Stomach smooth muscle (tissue), 2 donors: ENCODE measurements at regions not wholly inside any gene's neighbourhood (a gene's known extent, or its start where the extent isn't known, plus 50 kb on each side); places are given as distances from the start of the nearest gene placed in this dataset.

Experiments used
- H3K27ac ChIP-seq: one replicate; pipeline ENCODE4 v1.7.0; 2013; ENCODE audit warnings: mild to moderate bottlenecking, low read length, inconsistent platforms
- H3K27me3 ChIP-seq, 2 donors: one replicate each; pipeline ENCODE4 v1.7.0; 2013; ENCODE audit warnings: low read length in 2 of 2; ENCODE audit not compliant: insufficient read depth in 2 of 2, control insufficient read depth in 1 of 2
- H3K36me3 ChIP-seq, 2 donors: one replicate each; pipeline ENCODE4 v1.7.0; 2013; ENCODE audit warnings: low read length in 2 of 2; ENCODE audit not compliant: control insufficient read depth in 2 of 2, insufficient read depth in 2 of 2
- H3K4me1 ChIP-seq: one replicate; pipeline ENCODE4 v1.7.0; 2013; ENCODE audit warnings: low read length; ENCODE audit not compliant: control insufficient read depth, insufficient read depth
- H3K4me3 ChIP-seq, 2 donors: one replicate each; pipeline ENCODE4 v1.7.0; 2013; ENCODE audit warnings: low read length in 2 of 2
- H3K9ac ChIP-seq, 2 donors: one replicate each; pipeline ENCODE4 v1.7.0; 2013; ENCODE audit warnings: low read length in 2 of 2, mild to moderate bottlenecking in 1 of 2
- H3K9me3 ChIP-seq, 2 donors: one replicate each; pipeline ENCODE4 v1.7.0; 2013; ENCODE audit warnings: low read length in 2 of 2; ENCODE audit not compliant: control insufficient read depth in 2 of 2
- donor health status: healthy.
- donor health status: Pancreatic carcinoma.

DNA sequence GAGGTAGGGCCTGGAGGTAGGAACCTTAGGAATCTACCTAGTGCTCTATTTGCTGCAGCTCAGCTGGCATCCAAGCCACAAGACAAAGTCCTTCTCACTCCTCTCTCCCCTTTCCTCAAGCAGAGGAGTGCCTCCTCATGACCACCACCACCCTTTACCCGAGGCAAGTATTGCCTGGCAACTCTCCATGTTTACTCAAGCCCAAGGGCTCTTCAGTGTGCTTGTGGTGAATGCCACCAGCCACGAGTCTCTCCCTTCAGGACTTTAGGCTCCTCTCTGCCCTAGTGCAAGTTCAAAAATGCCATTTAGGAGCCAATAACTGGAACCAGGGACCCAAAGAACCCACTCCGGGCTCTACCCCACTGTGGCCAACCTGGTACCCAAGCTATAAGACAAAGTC lies 514.5 kb upstream of the RGMB start:
- H3K9ac ChIP-seq, result no peak overlapping the region
- H3K27me3 ChIP-seq, result no peaks in the 10 kb centered on the region
- no peak overlapping the region for H3K27ac ChIP-seq
- no peaks in the 10 kb centered on the region for H3K4me1 ChIP-seq
- H3K4me3 ChIP-seq, result no peak overlapping the region
- no peaks in the 10 kb centered on the region for H3K9me3 ChIP-seq
- no peaks in the 10 kb centered on the region for H3K36me3 ChIP-seq

DNA sequence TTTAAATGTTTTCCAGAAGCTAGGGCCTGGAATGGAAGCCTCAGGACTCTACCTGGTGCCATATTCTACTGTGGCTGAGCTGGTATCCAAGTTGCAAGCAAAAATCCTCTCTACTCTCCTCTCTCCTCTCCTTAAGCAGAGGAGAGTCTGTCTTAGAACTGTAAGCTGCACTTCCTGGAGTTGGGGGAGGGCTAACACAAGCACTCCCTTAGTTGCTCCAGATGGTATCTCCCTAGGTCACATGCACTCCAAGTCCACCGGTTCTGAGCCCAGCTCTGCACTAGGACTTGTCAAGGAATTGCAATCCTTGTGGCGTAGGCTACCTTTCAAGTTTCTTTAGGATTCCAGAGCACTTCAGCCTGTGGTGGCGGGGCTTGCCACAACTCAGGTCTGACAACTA lies 513.9 kb upstream of the RGMB start:
- no peaks in the 10 kb centered on the region for H3K36me3 ChIP-seq
- no peaks in the 10 kb centered on the region for H3K9me3 ChIP-seq
- H3K9ac ChIP-seq, result no peak overlapping the region
- no peaks in the 10 kb centered on the region for H3K4me1 ChIP-seq
- no peak overlapping the region for H3K27ac ChIP-seq
- no peaks in the 10 kb centered on the region for H3K27me3 ChIP-seq
- no peak overlapping the region for H3K4me3 ChIP-seq

DNA sequence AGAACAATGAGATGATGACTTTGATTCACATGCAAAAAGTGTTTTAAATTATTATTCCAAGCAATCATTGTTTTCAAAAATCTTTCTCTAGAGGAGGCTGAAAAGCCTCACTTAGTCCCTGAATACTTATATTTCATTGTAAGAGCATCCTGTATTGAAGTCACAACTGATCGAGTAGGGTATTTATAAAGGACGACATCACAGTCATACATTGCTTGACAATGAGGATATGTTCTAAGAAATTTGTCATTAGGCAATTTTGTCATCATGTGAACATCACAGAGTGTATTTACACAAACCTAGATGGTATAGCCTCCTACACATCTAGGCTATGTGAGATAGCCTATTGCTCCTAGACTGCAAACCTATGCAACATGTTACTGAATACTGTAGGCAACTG lies 510.4 kb upstream of the RGMB start:
- H3K4me1 ChIP-seq, result no peaks in the 10 kb centered on the region
- H3K9me3 ChIP-seq, result no peaks in the 10 kb centered on the region
- H3K27me3 ChIP-seq, result no peaks in the 10 kb centered on the region
- H3K4me3 ChIP-seq, result no peak overlapping the region
- H3K27ac ChIP-seq, result no peak overlapping the region
- H3K9ac ChIP-seq, result no peak overlapping the region
- no peaks in the 10 kb centered on the region for H3K36me3 ChIP-seq

GRCh38 chr5:98268162-98268860 lies 505.2 kb upstream of the RGMB start:
- no peak overlapping the region for H3K27ac ChIP-seq
- no peak overlapping the region for H3K9ac ChIP-seq
- no peaks in the 10 kb centered on the region for H3K27me3 ChIP-seq
- H3K9me3 ChIP-seq, result no peaks in the 10 kb centered on the region
- no peak overlapping the region for H3K4me3 ChIP-seq
- H3K4me1 ChIP-seq, result no peaks in the 10 kb centered on the region
- H3K36me3 ChIP-seq, result no peaks in the 10 kb centered on the region

GRCh38 chr5:98275980-98276379 lies 497.5 kb upstream of the RGMB start:
- Histone ChIP-seq H3K36me3 (no peaks in the 10 kb centered on the region), H3K9me3 (no peaks in the 10 kb centered on the region), H3K27me3 (no peaks in the 10 kb centered on the region), H3K9ac (no peak overlapping the region), H3K4me1 (no peaks in the 10 kb centered on the region), H3K4me3 (no peak overlapping the region), H3K27ac (no peak overlapping the region)

- no peak overlapping the region for H3K27ac ChIP-seq
- H3K4me1 ChIP-seq, result no peaks in the 10 kb centered on the region
- H3K4me3 ChIP-seq, result no peak overlapping the region
- no peaks in the 10 kb centered on the region for H3K36me3 ChIP-seq
- H3K27me3 ChIP-seq, result no peaks in the 10 kb centered on the region
- no peak overlapping the region for H3K9ac ChIP-seq
- H3K9me3 ChIP-seq, result no peaks in the 10 kb centered on the region
Measured at GRCh38 chr5:98282521-98282920, 490.9 kb upstream of the RGMB start.

DNA sequence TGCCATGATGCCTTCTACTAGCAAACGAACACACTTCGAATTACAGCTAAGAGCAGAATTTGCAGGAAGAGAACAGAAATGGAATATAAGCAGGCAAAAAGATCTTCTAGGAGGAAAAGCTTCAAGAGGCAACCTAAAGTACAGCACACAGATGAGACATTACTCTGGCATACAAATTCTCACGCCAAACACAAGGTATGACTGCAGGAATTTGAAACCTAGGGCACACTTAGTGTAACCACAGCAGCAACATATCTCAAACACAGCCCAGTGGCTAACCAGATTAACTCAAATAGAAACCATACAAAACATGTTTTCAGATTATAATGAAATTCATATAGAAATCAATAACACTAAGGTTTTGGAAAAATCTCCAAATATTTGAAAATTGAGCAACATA lies 481.0 kb upstream of the RGMB start:
- no peaks in the 10 kb centered on the region for H3K4me1 ChIP-seq
- no peaks in the 10 kb centered on the region for H3K27me3 ChIP-seq
- H3K27ac ChIP-seq, result no peak overlapping the region
- H3K36me3 ChIP-seq, result no peaks in the 10 kb centered on the region
- no peaks in the 10 kb centered on the region for H3K9me3 ChIP-seq
- H3K4me3 ChIP-seq, result no peak overlapping the region
- H3K9ac ChIP-seq, result no peak overlapping the region

DNA sequence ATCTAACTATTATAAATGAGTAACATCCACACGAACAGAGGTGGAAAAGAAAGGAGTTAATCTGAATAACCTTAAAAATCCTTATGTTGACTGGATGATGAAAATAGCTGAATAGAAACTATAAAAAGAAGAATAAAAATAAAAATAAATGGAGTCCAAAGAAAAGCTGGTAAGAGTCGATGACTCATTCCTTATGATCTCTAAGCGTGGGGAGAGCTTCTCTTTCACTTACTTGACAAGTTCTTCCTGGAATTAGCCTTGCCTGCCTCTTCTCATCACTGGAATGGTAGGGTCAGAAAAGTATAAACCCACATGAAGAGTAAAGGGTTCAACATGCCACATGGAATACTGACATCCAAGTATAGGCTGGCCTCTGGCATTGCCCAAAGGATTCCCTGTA lies 477.0 kb upstream of the RGMB start:
- Histone ChIP-seq H3K36me3 (no peaks in the 10 kb centered on the region), H3K4me1 (no peaks in the 10 kb centered on the region), H3K9me3 (no peaks in the 10 kb centered on the region), H3K4me3 (no peak overlapping the region), H3K9ac (no peak overlapping the region), H3K27me3 (no peaks in the 10 kb centered on the region), H3K27ac (no peak overlapping the region)

- no peak overlapping the region for H3K27ac ChIP-seq
- no peaks in the 10 kb centered on the region for H3K27me3 ChIP-seq
- H3K9ac ChIP-seq, result no peak overlapping the region
- H3K9me3 ChIP-seq, result no peaks in the 10 kb centered on the region
- H3K36me3 ChIP-seq, result no peaks in the 10 kb centered on the region
- H3K4me1 ChIP-seq, result no peaks in the 10 kb centered on the region
- no peak overlapping the region for H3K4me3 ChIP-seq
Measured at GRCh38 chr5:98299435-98299834, 474.0 kb upstream of the RGMB start.

DNA sequence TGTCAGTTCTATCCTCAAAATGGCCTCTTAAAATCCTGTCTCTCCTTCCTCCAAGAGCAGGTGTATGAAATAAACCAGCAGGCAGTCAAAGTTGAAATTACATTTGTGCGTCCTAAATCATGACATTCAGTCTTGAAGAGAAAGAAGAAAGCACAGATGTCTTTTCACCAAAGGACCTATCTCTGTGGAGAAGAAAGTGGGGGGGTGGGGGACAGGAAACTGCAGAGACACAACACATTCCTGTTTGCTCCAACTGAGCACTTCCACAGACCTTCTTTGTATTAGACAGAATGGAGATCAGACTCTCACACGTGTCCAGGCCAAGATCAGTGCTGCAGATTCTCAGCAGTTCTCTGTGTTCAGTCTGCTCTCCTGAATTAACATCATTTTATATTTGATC lies 471.9 kb upstream of the RGMB start:
- Histone ChIP-seq H3K9me3 (no peaks in the 10 kb centered on the region), H3K27ac (no peak overlapping the region), H3K36me3 (no peaks in the 10 kb centered on the region), H3K4me1 (no peaks in the 10 kb centered on the region), H3K4me3 (no peak overlapping the region), H3K9ac (no peak overlapping the region), H3K27me3 (no peaks in the 10 kb centered on the region)

- H3K4me3 ChIP-seq, result no peak overlapping the region
- no peak overlapping the region for H3K9ac ChIP-seq
- H3K27ac ChIP-seq, result no peak overlapping the region
- no peaks in the 10 kb centered on the region for H3K27me3 ChIP-seq
- no peaks in the 10 kb centered on the region for H3K36me3 ChIP-seq
- no peaks in the 10 kb centered on the region for H3K4me1 ChIP-seq
- no peaks in the 10 kb centered on the region for H3K9me3 ChIP-seq
Measured at GRCh38 chr5:98307811-98308210, 465.7 kb upstream of the RGMB start.
